Adrenal gland (tissue), 9 donors: ENCODE measurements at regions not wholly inside any gene's neighbourhood (a gene's known extent, or its start where the extent isn't known, plus 50 kb on each side); places are given as distances from the start of the nearest gene placed in this dataset.

ENCODE experiments used
- DNase-seq, 7 donors: peaks; one replicate each; pipeline ENCODE4 v3.0.0-alpha.2; 2019 to 2020
- H3K27ac ChIP-seq, 5 donors: fragments of 200-600 bp; sonication (generic) in 4 of 5; 1 replicate in 3 of 5; 2 replicates in 2 of 5; pipeline versions ENCODE4 v1.5.1 to v1.8.0; 2016 to 2020; ENCODE audit warnings: mild to moderate bottlenecking in 1 of 5
- H3K27me3 ChIP-seq: fragments of 200-600 bp; 2 replicates; pipeline ENCODE4 v1.8.0; 2021
- H3K36me3 ChIP-seq, 2 donors: fragments of 200-600 bp; replicated peaks in 1 of 2; 1 replicate in 1 of 2; 2 replicates in 1 of 2; pipeline versions ENCODE4 v1.5.1 to v1.8.0; 2018 to 2022
- H3K4me1 ChIP-seq, 2 donors: fragments of 200-600 bp; replicated peaks in 1 of 2; 1 replicate in 1 of 2; 2 replicates in 1 of 2; pipeline versions ENCODE4 v1.5.1 to v1.8.0; 2018 to 2021
- H3K4me3 ChIP-seq, 4 donors: fragments of 200-600 bp; sonication (generic) in 3 of 4; one replicate each; pipeline ENCODE4 v1.5.1; 2016 to 2018
- H3K9me3 ChIP-seq, 3 donors: fragments of 200-600 bp; sonication (generic) in 1 of 3; replicated peaks in 1 of 3; 1 replicate in 2 of 3; 2 replicates in 1 of 3; pipeline versions ENCODE4 v1.5.1 to v1.8.0; 2016 to 2021
- CTCF ChIP-seq, 6 experiments: fragments of 450-650 bp in 4 of 6; fragments of 200-600 bp in 2 of 6; sonication (generic) in 1 of 6; IDR thresholded peaks; 1 replicate in 5 of 6; 2 replicates in 1 of 6; pipeline versions ENCODE4 v1.5.1 to v1.8.0; 2016 to 2021; ENCODE audit warnings: antibody characterized with exemption in 6 of 6, mild to moderate bottlenecking in 2 of 6, moderate library complexity in 1 of 6
- POLR2A ChIP-seq, 2 donors: fragments of 450-650 bp; IDR thresholded peaks; one replicate each; pipeline ENCODE4 v1.6.1; 2017; ENCODE audit warnings: antibody characterized with exemption in 2 of 2, mild to moderate bottlenecking in 2 of 2, moderate library complexity in 1 of 2
- WGBS, 4 donors: extraction: QIAGEN DNeasy Blood & Tissue Kit in 2 of 4; methylation state at CpG; one replicate each; pipeline versions ENCODE4 v1.1.5 to v1.1.7; 2013 to 2017; 5-methylcytosine and 5-hydroxymethylcytosine counted together
- intact Hi-C, 2 donors: fragments of 100-400 bp; cut with DNase I; formaldehyde crosslinking; loops; one replicate each; pipeline versions ENCODE4 v1.14.1 to v1.15.0; 2022 to 2023
- donor health status: healthy with polysubstance abuse.
- donor health status: Bipolar disorder and iron deficiency.
- donor health status: DM: yes; HTN: yes; CAD: no.
- donor health status: DM: no; HTN: no; CAD: no.
- donor health status: DM: no; HTN: no; CAD: no.

GRCh38 chr5:33319841-33320240 is 120.9 kb upstream of the TARS1 start:
- Histone ChIP-seq H3K27ac (peak overlapping the region in 2 of 5 donors; percentile 7 to 67), H3K36me3 (no peaks in the 10 kb centered on the region), H3K27me3 (no peaks in the 10 kb centered on the region), H3K9me3 (no peaks in the 10 kb centered on the region), H3K4me3 (no peak overlapping the region), H3K4me1 (peaks cover 0 to 7% of the 10 kb centered on the region in 2 donors)
- intact Hi-C loops, result no loop called here
- WGBS, 4 donors, result 52 to 86% (median 55%) methylated on average over 1 of the region's 1 CpG
- DNase-seq, result no peak
- TF ChIP-seq CTCF (IDR thresholded peaks at IDR 0.05) (no peak), POLR2A (IDR thresholded peaks at IDR 0.05) (no peak)

GRCh38 chr5:33321026-33321425 is 119.7 kb upstream of the TARS1 start:
- Histone ChIP-seq H3K36me3 (no peaks in the 10 kb centered on the region), H3K27ac (peak overlapping the region in 2 of 5 donors; percentile 13 to 82), H3K9me3 (no peaks in the 10 kb centered on the region), H3K4me1 (peaks cover 0 to 7% of the 10 kb centered on the region in 2 donors), H3K27me3 (no peaks in the 10 kb centered on the region), H3K4me3 (no peak overlapping the region)
- intact Hi-C loops, result no loop called here
- DNase-seq, result peak; percentile 16 to 65 (median 45)
- WGBS, 4 donors, result 22 to 55% (median 34%) methylated on average over 1 of the region's 1 CpG
- TF ChIP-seq CTCF (IDR thresholded peaks at IDR 0.05) (no peak), POLR2A (IDR thresholded peaks at IDR 0.05) (no peak)

GRCh38 chr5:33322632-33323031 is 118.1 kb upstream of the TARS1 start:
- Histone ChIP-seq H3K4me3 (no peak overlapping the region), H3K27me3 (no peaks in the 10 kb centered on the region), H3K4me1 (peaks cover 0 to 7% of the 10 kb centered on the region in 2 donors), H3K27ac (no peak overlapping the region), H3K9me3 (no peaks in the 10 kb centered on the region), H3K36me3 (no peaks in the 10 kb centered on the region)
- intact Hi-C loops, result no loop called here
- TF ChIP-seq CTCF (IDR thresholded peaks at IDR 0.05), result no peak
- no peak for TF ChIP-seq POLR2A (IDR thresholded peaks at IDR 0.05)
- 82 to 95% (median 90%) methylated on average over 4 of the region's 4 CpGs for WGBS, 4 donors
- no peak for DNase-seq

- DNase-seq, result no peak
- intact Hi-C loops, result no loop called here
- Histone ChIP-seq H3K4me1 (peaks cover 0 to 5% of the 10 kb centered on the region in 2 donors), H3K36me3 (no peaks in the 10 kb centered on the region), H3K9me3 (no peaks in the 10 kb centered on the region), H3K27ac (peak overlapping the region in 1 of 5 donors; percentile 20), H3K4me3 (no peak overlapping the region), H3K27me3 (no peaks in the 10 kb centered on the region)
- WGBS, 4 donors, result 78 to 89% (median 81%) methylated on average over 2 of the region's 2 CpGs
- no peak for TF ChIP-seq POLR2A (IDR thresholded peaks at IDR 0.05)
- no peak for TF ChIP-seq CTCF (IDR thresholded peaks at IDR 0.05)
Observed at GRCh38 chr5:33324667-33325307, 116.0 kb upstream of the TARS1 start.
